ENCODE measurements at regions not wholly inside any gene's neighbourhood (a gene's known extent, or its start where the extent isn't known, plus 50 kb on each side); places are given as distances from the start of the nearest gene placed in this dataset.

- no peaks in the 10 kb centered on the region for H3K9me3 Mint-ChIP-seq
- H3K27me3 Mint-ChIP-seq: no peaks in the 10 kb centered on the region
- no peak overlapping the region for H3K4me3 Mint-ChIP-seq
- H3K27ac Mint-ChIP-seq: no peak overlapping the region
- H3K36me3 Mint-ChIP-seq: no peaks in the 10 kb centered on the region
- ATAC-seq: no peak
- peaks cover 2% of the 10 kb centered on the region for H3K4me1 Mint-ChIP-seq
Measured at GRCh38 chr7:93048136-93048930, 69.4 kb downstream of the SAMD9 start.

- H3K36me3 Mint-ChIP-seq: no peaks in the 10 kb centered on the region
- no peak for ATAC-seq
- no peaks in the 10 kb centered on the region for H3K27me3 Mint-ChIP-seq
- no peak overlapping the region for H3K4me3 Mint-ChIP-seq
- no peaks in the 10 kb centered on the region for H3K9me3 Mint-ChIP-seq
- no peak overlapping the region for H3K27ac Mint-ChIP-seq
- H3K4me1 Mint-ChIP-seq: no peaks in the 10 kb centered on the region
Measured at GRCh38 chr7:93047514-93048099, 70.2 kb downstream of the SAMD9 start.

- H3K4me3 Mint-ChIP-seq: no peak overlapping the region
- no peaks in the 10 kb centered on the region for H3K27me3 Mint-ChIP-seq
Measured at GRCh38 chr7:93046641-93047040, 71.1 kb downstream of the SAMD9 start.

GRCh38 chr7:93044147-93044810 is 73.5 kb downstream of the SAMD9 start:
- ATAC-seq: no peak
- H3K27ac Mint-ChIP-seq: no peak overlapping the region
- H3K4me1 Mint-ChIP-seq: no peaks in the 10 kb centered on the region
- no peaks in the 10 kb centered on the region for H3K27me3 Mint-ChIP-seq
- no peak overlapping the region for H3K4me3 Mint-ChIP-seq
- H3K9me3 Mint-ChIP-seq: no peaks in the 10 kb centered on the region
- no peaks in the 10 kb centered on the region for H3K36me3 Mint-ChIP-seq

More at GRCh38 chr7:93046641-93047040, 71.1 kb downstream of the SAMD9 start:
- ATAC-seq: no peak
- no peak overlapping the region for H3K27ac Mint-ChIP-seq
- H3K4me1 Mint-ChIP-seq: no peaks in the 10 kb centered on the region
- no peaks in the 10 kb centered on the region for H3K9me3 Mint-ChIP-seq
- no peaks in the 10 kb centered on the region for H3K36me3 Mint-ChIP-seq

GRCh38 chr7:93043385-93043985 is 74.3 kb downstream of the SAMD9 start:
- no peaks in the 10 kb centered on the region for H3K4me1 Mint-ChIP-seq
- no peaks in the 10 kb centered on the region for H3K36me3 Mint-ChIP-seq
- H3K27ac Mint-ChIP-seq: no peak overlapping the region
- H3K9me3 Mint-ChIP-seq: no peaks in the 10 kb centered on the region
- no peaks in the 10 kb centered on the region for H3K27me3 Mint-ChIP-seq
- H3K4me3 Mint-ChIP-seq: no peak overlapping the region
- no peak for ATAC-seq

GRCh38 chr7:93040355-93040754 is 77.4 kb downstream of the SAMD9 start:
- ATAC-seq: no peak
- peaks cover 9% of the 10 kb centered on the region for H3K4me1 Mint-ChIP-seq
- no peak overlapping the region for H3K27ac Mint-ChIP-seq

GRCh38 chr7:93039786-93040185 is 78.0 kb downstream of the SAMD9 start:
- H3K4me1 Mint-ChIP-seq: peaks cover 9% of the 10 kb centered on the region
- ATAC-seq: no peak
- H3K9me3 Mint-ChIP-seq: no peaks in the 10 kb centered on the region
- no peak overlapping the region for H3K4me3 Mint-ChIP-seq
- H3K27ac Mint-ChIP-seq: no peak overlapping the region
- no peaks in the 10 kb centered on the region for H3K27me3 Mint-ChIP-seq
- no peaks in the 10 kb centered on the region for H3K36me3 Mint-ChIP-seq

More at GRCh38 chr7:93040355-93040754, 77.4 kb downstream of the SAMD9 start:
- no peaks in the 10 kb centered on the region for H3K9me3 Mint-ChIP-seq
- H3K36me3 Mint-ChIP-seq: no peaks in the 10 kb centered on the region
- no peak overlapping the region for H3K4me3 Mint-ChIP-seq
- H3K27me3 Mint-ChIP-seq: no peaks in the 10 kb centered on the region

GRCh38 chr7:93039282-93039681 is 78.5 kb downstream of the SAMD9 start:
- Mint-ChIP-seq H3K9me3 (no peaks in the 10 kb centered on the region), H3K4me3 (no peak overlapping the region), H3K27ac (no peak overlapping the region), H3K27me3 (no peaks in the 10 kb centered on the region), H3K4me1 (peaks cover 9% of the 10 kb centered on the region), H3K36me3 (no peaks in the 10 kb centered on the region)
- no peak for ATAC-seq

GRCh38 chr7:93036807-93037206 is 81.0 kb downstream of the SAMD9 start:
- Mint-ChIP-seq H3K4me3 (no peak overlapping the region), H3K36me3 (no peaks in the 10 kb centered on the region), H3K27ac (no peak overlapping the region), H3K4me1 (peaks cover 9% of the 10 kb centered on the region), H3K9me3 (peaks cover 4% of the 10 kb centered on the region), H3K27me3 (no peaks in the 10 kb centered on the region)
- ATAC-seq: peak; percentile 72

GRCh38 chr7:93036149-93036640 is 81.6 kb downstream of the SAMD9 start:
- Mint-ChIP-seq H3K27me3 (no peaks in the 10 kb centered on the region), H3K4me1 (peaks cover 9% of the 10 kb centered on the region), H3K9me3 (peaks cover 8% of the 10 kb centered on the region), H3K4me3 (no peak overlapping the region), H3K27ac (no peak overlapping the region), H3K36me3 (no peaks in the 10 kb centered on the region)
- ATAC-seq: no peak

GRCh38 chr7:93031795-93032194 is 86.0 kb downstream of the SAMD9 start:
- ATAC-seq: no peak
- Mint-ChIP-seq H3K9me3 (peaks cover 8% of the 10 kb centered on the region), H3K27ac (no peak overlapping the region), H3K4me3 (no peak overlapping the region), H3K36me3 (no peaks in the 10 kb centered on the region), H3K27me3 (peaks cover 9% of the 10 kb centered on the region), H3K4me1 (peaks cover 2% of the 10 kb centered on the region)

- Mint-ChIP-seq H3K9me3 (peaks cover 8% of the 10 kb centered on the region), H3K36me3 (no peaks in the 10 kb centered on the region), H3K27me3 (peaks cover 14% of the 10 kb centered on the region), H3K4me3 (no peak overlapping the region), H3K4me1 (no peaks in the 10 kb centered on the region), H3K27ac (no peak overlapping the region)
- ATAC-seq: no peak
Measured at GRCh38 chr7:93030605-93031225, 87.1 kb downstream of the SAMD9 start.

- Mint-ChIP-seq H3K27me3 (peaks cover 18% of the 10 kb centered on the region), H3K27ac (no peak overlapping the region), H3K9me3 (peaks cover 8% of the 10 kb centered on the region), H3K4me3 (no peak overlapping the region), H3K36me3 (no peaks in the 10 kb centered on the region), H3K4me1 (no peaks in the 10 kb centered on the region)
- ATAC-seq: no peak
Measured at GRCh38 chr7:93029056-93029455, 88.7 kb downstream of the SAMD9 start.

GRCh38 chr7:93028610-93029009 is 89.2 kb downstream of the SAMD9 start:
- no peak overlapping the region for H3K4me3 Mint-ChIP-seq
- H3K36me3 Mint-ChIP-seq: no peaks in the 10 kb centered on the region
- H3K9me3 Mint-ChIP-seq: peaks cover 8% of the 10 kb centered on the region
- H3K27me3 Mint-ChIP-seq: peaks cover 18% of the 10 kb centered on the region
- no peak overlapping the region for H3K27ac Mint-ChIP-seq
- no peak for ATAC-seq
- no peaks in the 10 kb centered on the region for H3K4me1 Mint-ChIP-seq

GRCh38 chr7:93027044-93027443 is 90.7 kb downstream of the SAMD9 start:
- no peaks in the 10 kb centered on the region for H3K4me1 Mint-ChIP-seq
- peaks cover 4% of the 10 kb centered on the region for H3K9me3 Mint-ChIP-seq
- H3K27ac Mint-ChIP-seq: no peak overlapping the region
- no peaks in the 10 kb centered on the region for H3K36me3 Mint-ChIP-seq
- ATAC-seq: no peak
- peaks cover 18% of the 10 kb centered on the region for H3K27me3 Mint-ChIP-seq
- no peak overlapping the region for H3K4me3 Mint-ChIP-seq
